ENCODE measurements at regions not wholly inside any gene's neighbourhood (a gene's known extent, or its start where the extent isn't known, plus 50 kb on each side); places are given as distances from the start of the nearest gene placed in this dataset.
"Not testable (repeated sequence)": the region's sequence is repeated elsewhere in the genome, so short reads cannot be mapped to it uniquely, and the experiment has no call there.

DNA sequence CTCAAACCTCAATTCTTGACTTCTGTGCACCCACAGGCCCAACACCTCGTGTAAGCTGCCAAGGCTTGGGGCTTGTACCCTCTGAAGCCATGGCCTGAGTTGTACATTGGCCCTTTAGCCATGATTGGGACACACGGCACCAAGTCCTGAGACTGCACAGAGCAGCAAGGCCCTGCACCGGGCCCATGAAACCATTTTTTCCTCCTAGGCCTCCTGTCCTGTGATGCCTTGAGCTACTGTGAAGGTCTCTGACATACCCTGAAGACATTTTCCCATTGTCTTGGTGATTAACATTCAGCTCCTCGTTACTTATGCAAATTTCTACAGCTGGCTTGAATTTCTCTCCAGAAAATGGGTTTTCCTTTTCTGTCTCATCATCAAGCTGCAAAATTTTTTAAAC lies 52.3 kb upstream of the FRG1 start:
- TF ChIP-seq CTCF (IDR thresholded peaks at IDR 0.05; ENCODE audit: low read length); EZH2phosphoT487 (IDR thresholded peaks at IDR 0.05; ENCODE audit: low read length); EZH2 (optimal IDR thresholded peaks at IDR 0.05; ENCODE audit: low read depth, low read length): not testable (repeated sequence)
